ENCODE measurements at regions not wholly inside any gene's neighbourhood (a gene's known extent, or its start where the extent isn't known, plus 50 kb on each side); places are given as distances from the start of the nearest gene placed in this dataset.

- Histone ChIP-seq H3K79me2 (ENCODE audit: control insufficient read depth, low read length) (no peaks in the 10 kb centered on the region), H3K9me2 (replicated peaks; ENCODE audit: control insufficient read depth, low read length) (no peaks in the 10 kb centered on the region), H3K4me3 (ENCODE audit: low read length) (no peak overlapping the region), H3K27ac (ENCODE audit: low read depth, low read length) (no peak overlapping the region), H3K36me3 (ENCODE audit: control insufficient read depth, low read length) (no peaks in the 10 kb centered on the region), H3K4me2 (ENCODE audit: low read length) (no peak overlapping the region), H3F3A (ENCODE audit: control insufficient read depth, insufficient read depth) (no peaks in the 10 kb centered on the region), H3K9me3 (ENCODE audit: control insufficient read depth, insufficient read depth, low read length) (no peaks in the 10 kb centered on the region), H3K27me3 (ENCODE audit: control insufficient read depth, low read length) (no peaks in the 10 kb centered on the region), H3K4me1 (ENCODE audit: control insufficient read depth, low read length) (no peaks in the 10 kb centered on the region), H4K20me1 (ENCODE audit: control insufficient read depth, insufficient read depth, low read depth, low read length) (no peaks in the 10 kb centered on the region)
- TF ChIP-seq CTCF (IDR thresholded peaks at IDR 0.05; ENCODE audit: low read depth, low read length, poor library complexity, severe bottlenecking) (peak; percentile 47), EZH2phosphoT487 (IDR thresholded peaks at IDR 0.05; ENCODE audit: borderline replicate concordance, low read length) (no peak)
Measured at GRCh38 chr4:62644372-62644771, 1444.2 kb downstream of the ADGRL3 start.

GRCh38 chr4:62640296-62640695 lies 1440.2 kb downstream of the ADGRL3 start:
- Histone ChIP-seq H3K4me3 (ENCODE audit: low read length) (no peak overlapping the region), H3K36me3 (ENCODE audit: control insufficient read depth, low read length) (no peaks in the 10 kb centered on the region), H3F3A (ENCODE audit: control insufficient read depth, insufficient read depth) (no peaks in the 10 kb centered on the region), H3K27ac (ENCODE audit: low read depth, low read length) (no peak overlapping the region), H3K79me2 (ENCODE audit: control insufficient read depth, low read length) (no peaks in the 10 kb centered on the region), H3K27me3 (ENCODE audit: control insufficient read depth, low read length) (no peaks in the 10 kb centered on the region), H3K4me1 (ENCODE audit: control insufficient read depth, low read length) (no peaks in the 10 kb centered on the region), H3K4me2 (ENCODE audit: low read length) (no peak overlapping the region), H3K9me3 (ENCODE audit: control insufficient read depth, insufficient read depth, low read length) (no peaks in the 10 kb centered on the region), H3K9me2 (replicated peaks; ENCODE audit: control insufficient read depth, low read length) (no peaks in the 10 kb centered on the region), H4K20me1 (ENCODE audit: control insufficient read depth, insufficient read depth, low read depth, low read length) (no peaks in the 10 kb centered on the region)
- TF ChIP-seq EZH2phosphoT487 (IDR thresholded peaks at IDR 0.05; ENCODE audit: borderline replicate concordance, low read length) (no peak), CTCF (IDR thresholded peaks at IDR 0.05; ENCODE audit: low read depth, low read length, poor library complexity, severe bottlenecking) (no peak)

GRCh38 chr4:62627671-62628070 lies 1427.5 kb downstream of the ADGRL3 start:
- Histone ChIP-seq H3K36me3 (ENCODE audit: control insufficient read depth, low read length) (no peaks in the 10 kb centered on the region), H3K4me1 (ENCODE audit: control insufficient read depth, low read length) (no peaks in the 10 kb centered on the region), H3K27ac (ENCODE audit: low read depth, low read length) (no peak overlapping the region), H3K4me3 (ENCODE audit: low read length) (no peak overlapping the region), H4K20me1 (ENCODE audit: control insufficient read depth, insufficient read depth, low read depth, low read length) (no peaks in the 10 kb centered on the region), H3K9me2 (replicated peaks; ENCODE audit: control insufficient read depth, low read length) (no peaks in the 10 kb centered on the region), H3K79me2 (ENCODE audit: control insufficient read depth, low read length) (no peaks in the 10 kb centered on the region), H3K27me3 (ENCODE audit: control insufficient read depth, low read length) (no peaks in the 10 kb centered on the region), H3K9me3 (ENCODE audit: control insufficient read depth, insufficient read depth, low read length) (no peaks in the 10 kb centered on the region), H3K4me2 (ENCODE audit: low read length) (no peak overlapping the region), H3F3A (ENCODE audit: control insufficient read depth, insufficient read depth) (no peaks in the 10 kb centered on the region)
- TF ChIP-seq EZH2phosphoT487 (IDR thresholded peaks at IDR 0.05; ENCODE audit: borderline replicate concordance, low read length) (no peak), CTCF (IDR thresholded peaks at IDR 0.05; ENCODE audit: low read depth, low read length, poor library complexity, severe bottlenecking) (no peak)

GRCh38 chr4:62627141-62627540 lies 1427.0 kb downstream of the ADGRL3 start:
- no peak overlapping the region for H3K4me2 ChIP-seq (ENCODE audit: low read length)
- H3K9me2 ChIP-seq (replicated peaks; ENCODE audit: control insufficient read depth, low read length): no peaks in the 10 kb centered on the region
- no peak for TF ChIP-seq EZH2phosphoT487 (IDR thresholded peaks at IDR 0.05; ENCODE audit: borderline replicate concordance, low read length)
- no peak for TF ChIP-seq CTCF (IDR thresholded peaks at IDR 0.05; ENCODE audit: low read depth, low read length, poor library complexity, severe bottlenecking)
- no peaks in the 10 kb centered on the region for H3K27me3 ChIP-seq (ENCODE audit: control insufficient read depth, low read length)
- no peaks in the 10 kb centered on the region for H3F3A ChIP-seq (ENCODE audit: control insufficient read depth, insufficient read depth)
- no peaks in the 10 kb centered on the region for H3K36me3 ChIP-seq (ENCODE audit: control insufficient read depth, low read length)
- no peaks in the 10 kb centered on the region for H4K20me1 ChIP-seq (ENCODE audit: control insufficient read depth, insufficient read depth, low read depth, low read length)
- no peaks in the 10 kb centered on the region for H3K9me3 ChIP-seq (ENCODE audit: control insufficient read depth, insufficient read depth, low read length)
- H3K4me1 ChIP-seq (ENCODE audit: control insufficient read depth, low read length): no peaks in the 10 kb centered on the region
- no peaks in the 10 kb centered on the region for H3K79me2 ChIP-seq (ENCODE audit: control insufficient read depth, low read length)
- H3K27ac ChIP-seq (ENCODE audit: low read depth, low read length): no peak overlapping the region
- H3K4me3 ChIP-seq (ENCODE audit: low read length): no peak overlapping the region

All from DOHH2 (cell line).